ENCODE measurements at regions not wholly inside any gene's neighbourhood (a gene's known extent, or its start where the extent isn't known, plus 50 kb on each side); places are given as distances from the start of the nearest gene placed in this dataset.
"Not testable (repeated sequence)": the region's sequence is repeated elsewhere in the genome, so short reads cannot be mapped to it uniquely, and the experiment has no call there.

DNA sequence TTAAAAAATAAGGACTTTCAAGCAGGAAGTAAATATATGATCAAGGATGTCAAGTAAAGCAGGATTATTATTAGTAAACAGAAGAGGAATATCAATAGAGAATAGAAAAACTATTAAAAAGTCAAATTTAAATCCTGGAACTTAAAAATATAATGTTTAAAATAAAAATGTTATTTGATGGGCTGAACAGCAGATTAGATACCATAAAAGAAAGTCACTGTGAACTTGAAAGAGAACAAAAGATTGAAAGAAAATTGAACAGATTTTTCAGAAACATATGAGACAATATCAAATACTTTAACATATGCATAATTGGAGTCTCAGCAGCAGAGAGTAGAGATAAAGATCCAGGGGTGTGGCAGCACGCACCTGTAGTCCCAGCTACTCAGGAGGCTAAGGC is 1213.7 kb upstream of the AUTS2 start:
- no peaks in the 10 kb centered on the region for H3K4me1 Mint-ChIP-seq
- no peak for DNase-seq
- no peaks in the 10 kb centered on the region for H3K27me3 Mint-ChIP-seq
- CTCF ChIA-PET, result no interaction called here
- H3K4me3 Mint-ChIP-seq, result no peak overlapping the region
- no peaks in the 10 kb centered on the region for H3K36me3 Mint-ChIP-seq
- H3K27ac Mint-ChIP-seq, result no peak overlapping the region
- ATAC-seq, result no peak
- H3K9me3 Mint-ChIP-seq (ENCODE audit: low read depth), result peaks cover under 1% of the 10 kb centered on the region

DNA sequence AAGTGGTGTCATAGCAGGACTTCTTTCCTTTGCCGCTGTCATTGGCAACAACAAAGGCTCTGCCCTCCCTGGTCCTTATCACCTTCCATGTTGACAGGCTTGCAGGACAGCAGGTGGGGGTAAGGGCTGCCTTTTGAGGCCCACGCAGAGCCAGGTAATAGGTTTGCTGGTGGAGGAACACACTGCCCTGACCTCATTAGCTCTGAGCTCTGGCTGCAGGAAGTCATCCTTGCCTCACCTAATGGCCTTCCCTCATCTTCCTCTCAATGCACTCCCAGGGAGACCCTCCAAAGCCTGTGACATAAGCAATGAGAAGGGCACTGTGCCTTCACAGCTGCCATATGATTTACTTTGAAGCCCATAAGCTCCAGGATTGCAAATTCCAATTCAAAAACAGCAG is 1205.2 kb upstream of the AUTS2 start:
- no peak for ATAC-seq
- Mint-ChIP-seq H3K36me3 (no peaks in the 10 kb centered on the region), H3K27me3 (no peaks in the 10 kb centered on the region), H3K4me1 (no peaks in the 10 kb centered on the region), H3K4me3 (no peak overlapping the region), H3K27ac (no peak overlapping the region), H3K9me3 (ENCODE audit: low read depth) (peaks cover 12% of the 10 kb centered on the region)
- no peak for DNase-seq
- CTCF ChIA-PET, result no interaction called here

DNA sequence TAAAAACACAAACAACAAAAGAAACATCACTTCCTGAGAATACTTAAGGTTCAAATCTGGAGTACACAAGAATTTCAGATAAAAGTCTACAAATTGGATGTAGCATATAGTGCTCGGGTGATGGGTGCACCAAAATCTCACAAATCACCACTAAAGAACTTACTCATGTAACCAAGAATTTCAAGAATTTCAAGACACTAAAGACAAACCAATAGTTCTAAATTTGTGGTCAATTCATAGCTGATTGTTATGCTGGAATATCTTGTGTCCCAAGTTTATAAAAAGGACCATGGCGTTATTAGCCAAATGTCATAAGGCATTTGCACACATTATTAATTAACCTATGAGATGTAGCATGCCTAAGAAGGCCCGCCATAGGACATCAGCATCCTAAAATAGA is 1204.1 kb upstream of the AUTS2 start:
- DNase-seq (no peak), ATAC-seq (no peak)
- H3K27me3 Mint-ChIP-seq, result no peaks in the 10 kb centered on the region
- CTCF ChIA-PET, result no interaction called here
- H3K4me1 Mint-ChIP-seq, result no peaks in the 10 kb centered on the region
- no peak overlapping the region for H3K27ac Mint-ChIP-seq
- H3K9me3 Mint-ChIP-seq (ENCODE audit: low read depth), result peaks cover 15% of the 10 kb centered on the region
- no peaks in the 10 kb centered on the region for H3K36me3 Mint-ChIP-seq
- H3K4me3 Mint-ChIP-seq, result no peak overlapping the region

DNA sequence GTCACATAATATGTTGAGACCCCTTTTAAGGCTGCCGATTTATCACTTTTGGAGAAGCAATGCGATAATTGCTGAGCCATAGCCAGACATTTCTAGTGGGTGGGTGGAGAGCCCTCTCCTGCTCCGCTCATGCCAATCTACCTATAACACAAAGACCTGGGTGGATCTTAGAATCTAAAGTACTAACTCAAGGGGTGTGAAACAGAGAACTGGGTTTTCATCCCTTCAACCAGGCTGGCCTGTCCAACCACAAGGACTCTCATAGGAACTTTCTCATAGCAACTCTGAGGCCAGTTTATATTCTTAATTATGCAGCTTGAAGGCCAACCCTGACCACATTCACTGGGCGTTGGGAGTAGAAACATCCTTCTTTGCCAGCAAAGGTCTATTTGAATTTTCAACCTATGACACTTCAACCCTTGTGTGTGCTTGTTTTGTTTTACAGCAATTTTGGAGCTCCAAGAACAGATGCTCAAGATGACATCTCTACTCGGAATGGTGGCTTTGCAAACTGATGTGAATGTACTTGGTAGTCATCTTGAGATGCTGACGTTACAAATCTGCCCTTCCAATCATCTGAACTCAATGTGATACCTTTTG is 1198.2 kb upstream of the AUTS2 start:
- CTCF ChIA-PET, result no interaction called here
- Mint-ChIP-seq H3K27me3 (no peaks in the 10 kb centered on the region), H3K9me3 (ENCODE audit: low read depth) (peaks cover 19% of the 10 kb centered on the region), H3K27ac (no peak overlapping the region), H3K36me3 (no peaks in the 10 kb centered on the region), H3K4me3 (no peak overlapping the region), H3K4me1 (no peaks in the 10 kb centered on the region)
- DNase-seq (no peak), ATAC-seq (no peak)

DNA sequence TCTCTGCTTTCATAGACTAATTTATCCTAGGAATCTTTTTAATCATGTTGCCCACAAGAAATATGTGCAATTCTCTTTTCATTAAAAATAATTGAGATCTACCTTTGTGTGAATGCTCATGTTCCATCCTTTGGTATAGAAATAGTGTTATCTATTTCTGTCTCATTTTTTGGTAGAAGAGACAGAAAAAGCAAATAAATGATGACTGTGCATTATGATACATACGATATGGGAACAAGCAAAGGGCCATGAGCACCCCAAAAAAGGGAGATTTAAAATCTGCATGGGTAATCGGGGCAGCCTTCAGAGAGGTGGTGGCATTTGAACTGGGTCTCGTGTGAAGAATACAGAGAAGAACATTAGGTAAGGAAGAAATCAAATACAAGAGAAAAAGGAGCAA is 1197.5 kb upstream of the AUTS2 start:
- no peaks in the 10 kb centered on the region for H3K4me1 Mint-ChIP-seq
- peaks cover 20% of the 10 kb centered on the region for H3K9me3 Mint-ChIP-seq (ENCODE audit: low read depth)
- CTCF ChIA-PET, result no interaction called here
- DNase-seq (no peak), ATAC-seq (no peak)
- no peak overlapping the region for H3K27ac Mint-ChIP-seq
- no peak overlapping the region for H3K4me3 Mint-ChIP-seq
- no peaks in the 10 kb centered on the region for H3K36me3 Mint-ChIP-seq
- no peaks in the 10 kb centered on the region for H3K27me3 Mint-ChIP-seq

DNA sequence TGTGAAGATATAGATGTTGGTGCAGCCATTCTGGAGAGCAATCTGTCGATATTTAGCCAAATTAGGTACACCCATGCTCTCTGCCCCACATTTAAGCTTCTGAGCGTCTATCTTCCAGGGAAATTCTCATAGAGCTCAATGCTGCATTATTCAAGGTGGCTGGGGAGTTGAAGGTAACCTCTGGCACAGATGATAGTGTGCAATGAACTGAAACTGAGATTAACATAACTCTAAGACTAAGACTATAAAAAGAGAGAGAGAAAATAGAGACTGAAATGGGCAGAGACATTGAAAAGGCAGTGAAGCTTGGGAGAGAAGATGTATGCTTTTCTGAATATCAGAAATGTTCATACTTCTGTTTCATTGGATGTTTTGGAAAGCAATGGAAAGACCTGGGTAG is 1197.0 kb upstream of the AUTS2 start:
- no peak for DNase-seq
- Mint-ChIP-seq H3K27me3 (no peaks in the 10 kb centered on the region), H3K27ac (no peak overlapping the region), H3K9me3 (ENCODE audit: low read depth) (peaks cover 19% of the 10 kb centered on the region), H3K4me3 (no peak overlapping the region), H3K4me1 (no peaks in the 10 kb centered on the region), H3K36me3 (no peaks in the 10 kb centered on the region)
- no peak for ATAC-seq
- CTCF ChIA-PET, result no interaction called here

DNA sequence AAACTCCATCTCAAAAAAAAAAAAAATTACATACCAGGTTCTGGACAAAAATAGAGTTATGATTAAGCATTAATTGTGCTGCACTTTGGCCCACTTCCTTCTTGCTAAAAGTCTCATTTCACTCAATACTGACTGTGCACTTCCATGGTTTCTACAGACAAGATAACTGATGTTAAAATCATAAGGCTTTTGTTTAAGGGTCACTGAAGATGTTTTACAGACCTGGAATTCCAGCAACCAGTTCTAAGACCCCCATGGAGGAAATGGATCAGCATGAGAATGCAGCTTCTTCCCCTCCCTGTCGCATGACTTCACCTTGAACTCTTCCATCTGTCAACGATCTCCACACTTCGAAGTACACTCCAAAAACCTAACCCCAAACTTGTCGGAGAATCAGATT is 1191.8 kb upstream of the AUTS2 start:
- DNase-seq (no peak), ATAC-seq (no peak)
- Mint-ChIP-seq H3K27ac (no peak overlapping the region), H3K4me1 (no peaks in the 10 kb centered on the region), H3K27me3 (no peaks in the 10 kb centered on the region), H3K36me3 (no peaks in the 10 kb centered on the region), H3K4me3 (no peak overlapping the region), H3K9me3 (ENCODE audit: low read depth) (peaks cover 7% of the 10 kb centered on the region)
- CTCF ChIA-PET, result no interaction called here

DNA sequence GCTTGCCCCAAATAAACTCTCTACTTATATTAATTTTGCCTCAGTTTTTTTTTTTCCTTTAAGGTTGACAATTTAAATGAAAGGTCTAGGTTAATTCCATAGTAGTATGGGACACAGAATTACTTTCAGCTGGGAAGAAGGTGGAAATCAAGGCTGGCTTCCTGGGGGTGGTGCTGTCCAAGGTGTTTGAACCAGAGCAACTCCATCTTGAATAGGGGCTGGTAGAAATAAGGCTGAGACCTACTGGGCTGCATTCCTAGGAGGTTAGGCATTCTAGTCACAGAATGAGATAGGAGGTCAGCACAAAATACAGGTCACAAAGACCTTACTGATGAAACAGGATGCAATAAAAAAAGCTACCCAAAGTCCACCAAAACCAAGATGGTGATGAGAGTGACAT is 1190.8 kb upstream of the AUTS2 start:
- Mint-ChIP-seq H3K4me1 (no peaks in the 10 kb centered on the region), H3K4me3 (no peak overlapping the region), H3K27me3 (no peaks in the 10 kb centered on the region), H3K9me3 (ENCODE audit: low read depth) (peaks cover 6% of the 10 kb centered on the region), H3K27ac (no peak overlapping the region), H3K36me3 (no peaks in the 10 kb centered on the region)
- DNase-seq, result no peak
- CTCF ChIA-PET, result no interaction called here
- ATAC-seq, result no peak

DNA sequence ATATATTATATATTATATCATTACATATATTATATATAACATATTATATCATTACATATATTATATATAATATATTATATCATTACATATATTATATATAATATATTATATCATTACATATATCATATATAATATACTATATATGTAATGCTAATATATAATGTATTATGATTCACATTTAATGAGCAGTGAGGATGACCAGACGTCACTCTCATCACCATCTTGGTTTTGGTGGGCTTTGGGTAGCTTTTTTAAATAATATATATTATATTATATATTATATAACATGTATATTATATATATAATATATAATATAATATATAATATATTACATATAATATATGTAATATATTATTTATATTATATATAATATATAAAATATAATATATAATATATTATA is 1189.4 kb upstream of the AUTS2 start:
- Mint-ChIP-seq H3K4me3 (no peak overlapping the region), H3K9me3 (ENCODE audit: low read depth) (peaks cover 8% of the 10 kb centered on the region), H3K36me3 (no peaks in the 10 kb centered on the region), H3K27me3 (no peaks in the 10 kb centered on the region), H3K27ac (no peak overlapping the region), H3K4me1 (no peaks in the 10 kb centered on the region)
- DNase-seq (no peak), ATAC-seq (no peak)
- CTCF ChIA-PET, result no interaction called here

DNA sequence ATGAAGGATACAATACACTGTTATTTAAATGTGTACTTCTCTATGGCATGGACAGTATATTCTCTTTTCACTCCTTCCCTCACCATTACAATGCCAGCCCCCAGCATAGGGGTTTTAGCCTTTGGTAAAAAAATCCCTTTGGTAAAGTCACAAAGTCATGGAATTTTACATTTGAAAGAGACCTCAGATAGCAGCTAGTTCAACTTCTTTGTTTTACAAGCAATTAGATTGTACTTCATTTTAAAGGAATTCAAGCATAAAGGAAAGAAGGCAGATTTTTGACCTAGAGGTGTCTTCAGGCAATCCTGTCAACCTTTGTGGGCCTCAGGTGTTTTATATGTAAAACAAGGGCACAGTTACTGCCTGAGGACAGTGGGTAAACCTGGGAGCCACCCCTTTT is 1188.4 kb upstream of the AUTS2 start:
- no peaks in the 10 kb centered on the region for H3K36me3 Mint-ChIP-seq
- no peak for DNase-seq
- no peaks in the 10 kb centered on the region for H3K4me1 Mint-ChIP-seq
- no peak overlapping the region for H3K4me3 Mint-ChIP-seq
- no peak for ATAC-seq
- H3K27ac Mint-ChIP-seq, result no peak overlapping the region
- CTCF ChIA-PET, result no interaction called here
- peaks cover 7% of the 10 kb centered on the region for H3K9me3 Mint-ChIP-seq (ENCODE audit: low read depth)
- H3K27me3 Mint-ChIP-seq, result no peaks in the 10 kb centered on the region

DNA sequence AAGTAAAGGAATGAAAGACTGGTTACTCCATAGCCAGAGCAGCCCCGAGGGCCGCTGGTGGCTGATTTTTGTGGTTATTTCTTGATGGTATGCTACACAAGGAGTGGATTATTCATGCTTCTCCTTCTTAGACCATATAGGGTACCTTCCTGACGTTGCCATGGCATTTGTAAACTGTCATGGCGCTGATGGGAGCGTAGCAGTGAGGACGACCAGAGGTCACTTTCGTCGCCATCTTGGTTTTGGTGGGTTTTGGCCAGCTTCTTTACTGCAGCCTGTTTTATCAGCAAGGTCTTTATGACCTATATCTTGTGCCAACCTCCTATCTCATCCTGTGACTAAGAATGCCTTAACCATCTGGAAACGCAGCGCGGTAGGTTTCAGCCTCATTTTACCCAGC is 1187.6 kb upstream of the AUTS2 start:
- CTCF ChIA-PET; ATAC-seq; H3K4me3 Mint-ChIP-seq; H3K27me3 Mint-ChIP-seq; H3K36me3 Mint-ChIP-seq; H3K9me3 Mint-ChIP-seq (ENCODE audit: low read depth); H3K4me1 Mint-ChIP-seq; H3K27ac Mint-ChIP-seq; DNase-seq: not testable (repeated sequence)

DNA sequence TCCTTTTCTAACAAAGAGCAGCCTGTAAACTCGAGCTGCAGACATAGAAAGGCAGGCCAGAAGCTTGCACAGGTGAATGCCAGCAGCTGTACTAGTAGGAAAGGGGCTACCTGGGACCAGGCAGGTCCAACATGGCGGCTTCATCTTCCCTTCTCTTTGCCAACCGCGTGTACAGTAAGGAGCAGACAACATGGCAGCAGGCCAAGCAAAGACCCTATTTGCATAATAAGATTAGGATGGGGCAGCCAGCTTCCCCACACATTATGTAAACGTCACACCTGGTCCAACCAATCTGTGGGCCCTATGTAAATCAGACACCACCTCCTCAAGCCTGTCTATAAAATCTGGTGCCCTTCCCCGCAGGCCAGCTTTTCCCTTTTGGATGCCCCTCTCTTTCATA is 1186.5 kb upstream of the AUTS2 start:
- Mint-ChIP-seq H3K4me1 (no peaks in the 10 kb centered on the region), H3K27me3 (no peaks in the 10 kb centered on the region), H3K4me3 (no peak overlapping the region), H3K36me3 (no peaks in the 10 kb centered on the region), H3K27ac (no peak overlapping the region), H3K9me3 (ENCODE audit: low read depth) (peaks cover 3% of the 10 kb centered on the region)
- ATAC-seq (no peak), DNase-seq (no peak)
- CTCF ChIA-PET, result no interaction called here

DNA sequence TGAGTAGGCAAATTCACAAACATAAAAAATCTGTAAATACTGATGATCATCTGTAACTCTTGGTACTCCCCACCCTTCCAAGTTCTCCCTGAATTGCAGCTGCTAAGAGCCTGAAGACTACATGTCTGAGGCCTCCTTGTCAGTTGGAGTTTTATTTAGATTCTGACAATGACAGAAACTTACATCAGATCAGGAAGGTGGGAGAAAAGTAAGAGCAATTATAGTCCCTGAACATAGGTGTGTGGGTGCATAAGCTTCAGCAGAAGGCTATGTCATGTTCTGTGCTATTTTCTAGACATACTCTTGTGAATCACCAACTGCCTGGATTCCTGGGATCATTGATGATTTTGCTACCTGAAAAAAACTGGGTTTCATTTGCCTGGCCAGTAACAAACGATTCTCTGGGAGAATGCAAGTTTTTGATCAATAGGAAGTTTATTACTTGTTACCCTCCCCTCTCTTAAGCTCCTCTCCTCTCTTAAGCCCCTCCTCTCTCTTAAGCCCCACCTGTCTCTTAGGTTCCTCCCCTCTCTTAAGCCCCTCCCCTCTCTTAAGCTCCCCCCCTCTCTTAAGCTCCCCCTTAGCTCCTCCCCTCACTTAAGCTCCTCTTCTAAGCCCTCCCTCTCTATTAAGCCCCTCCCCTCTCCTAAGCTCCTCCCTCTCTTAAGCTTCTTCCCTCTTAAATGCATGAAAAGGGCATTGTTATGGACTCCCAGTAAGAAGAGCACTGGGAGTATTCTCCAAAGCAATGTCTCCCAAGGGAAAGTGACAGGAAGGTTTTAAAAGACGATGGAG is 1183.4 kb upstream of the AUTS2 start:
- CTCF ChIA-PET, result no interaction called here
- Mint-ChIP-seq H3K27ac (no peak overlapping the region), H3K4me1 (no peaks in the 10 kb centered on the region), H3K27me3 (no peaks in the 10 kb centered on the region), H3K9me3 (ENCODE audit: low read depth) (peaks cover 5% of the 10 kb centered on the region), H3K36me3 (no peaks in the 10 kb centered on the region), H3K4me3 (no peak overlapping the region)
- no peak for ATAC-seq
- no peak for DNase-seq

DNA sequence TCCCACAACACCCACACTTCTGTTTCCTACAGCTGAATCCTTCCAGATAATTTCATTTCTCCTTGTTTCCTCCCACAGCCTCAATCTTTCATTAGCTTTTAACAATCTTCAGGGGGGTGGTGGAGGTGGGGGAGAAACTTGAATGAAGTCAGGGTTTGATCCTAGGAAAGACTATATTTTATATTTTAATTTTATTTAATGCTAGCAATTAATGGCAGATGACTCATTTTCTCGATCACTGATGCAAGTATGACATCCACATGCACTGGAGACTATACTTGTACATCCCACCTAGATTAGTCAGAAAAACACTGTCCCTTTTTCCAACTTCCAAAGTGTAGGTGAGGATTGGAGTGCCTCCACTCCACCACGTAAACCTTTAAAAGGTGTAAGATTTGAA is 1181.3 kb upstream of the AUTS2 start:
- Mint-ChIP-seq H3K27ac (no peak overlapping the region), H3K27me3 (no peaks in the 10 kb centered on the region), H3K9me3 (ENCODE audit: low read depth) (peaks cover 10% of the 10 kb centered on the region), H3K36me3 (no peaks in the 10 kb centered on the region), H3K4me3 (no peak overlapping the region), H3K4me1 (no peaks in the 10 kb centered on the region)
- no peak for DNase-seq
- CTCF ChIA-PET, result no interaction called here
- ATAC-seq, result no peak

DNA sequence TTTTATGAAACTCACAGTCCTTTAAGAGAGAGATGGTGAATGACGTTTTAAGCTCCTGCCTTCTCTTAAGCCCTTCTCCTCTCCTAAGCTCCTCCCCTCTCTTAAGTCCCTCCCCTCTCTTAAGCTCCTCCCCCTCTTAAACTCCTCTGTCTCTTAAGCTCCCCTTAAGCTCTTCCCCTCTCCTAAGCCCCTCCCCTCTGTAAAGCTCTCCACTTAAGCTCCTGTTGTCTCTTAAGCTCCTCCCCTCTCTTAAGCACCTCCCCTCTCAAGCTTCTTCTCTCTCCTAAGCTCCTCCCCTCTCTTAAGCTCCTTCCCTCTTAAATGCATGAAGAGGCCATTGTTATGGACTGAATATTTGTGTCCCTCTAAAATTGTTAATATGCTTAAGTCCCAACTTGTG is 1180.6 kb upstream of the AUTS2 start:
- ATAC-seq, result no peak
- H3K36me3 Mint-ChIP-seq, result no peaks in the 10 kb centered on the region
- DNase-seq, result no peak
- no peak overlapping the region for H3K27ac Mint-ChIP-seq
- no peak overlapping the region for H3K4me3 Mint-ChIP-seq
- CTCF ChIA-PET, result no interaction called here
- no peaks in the 10 kb centered on the region for H3K4me1 Mint-ChIP-seq
- peaks cover 10% of the 10 kb centered on the region for H3K9me3 Mint-ChIP-seq (ENCODE audit: low read depth)
- H3K27me3 Mint-ChIP-seq, result no peaks in the 10 kb centered on the region
